HUES48 (cell line): ENCODE measurements at regions not wholly inside any gene's neighbourhood (a gene's known extent, or its start where the extent isn't known, plus 50 kb on each side); places are given as distances from the start of the nearest gene placed in this dataset.

ENCODE experiments used
- H3K27ac ChIP-seq: one replicate; pipeline ENCODE4 v1.7.0; 2013; ENCODE audit warnings: low read depth, low read length, inconsistent platforms
- H3K27me3 ChIP-seq: 2 replicates; pipeline ENCODE4 v1.6.1; 2013; ENCODE audit warnings: mild to moderate bottlenecking, low read length; ENCODE audit not compliant: control insufficient read depth, insufficient read depth
- H3K36me3 ChIP-seq: 2 replicates; pipeline ENCODE4 v1.6.1; 2013; ENCODE audit warnings: low read length; ENCODE audit not compliant: control insufficient read depth, insufficient read depth
- H3K4me1 ChIP-seq: 2 replicates; pipeline ENCODE4 v1.6.1; 2013; ENCODE audit warnings: mild to moderate bottlenecking, low read length; ENCODE audit not compliant: control insufficient read depth, insufficient read depth
- H3K4me3 ChIP-seq: 2 replicates; pipeline ENCODE4 v1.5.1; 2013; ENCODE audit warnings: mild to moderate bottlenecking, low read depth, low read length
- H3K9ac ChIP-seq: 2 replicates; pipeline ENCODE4 v1.6.1; 2013; ENCODE audit warnings: mild to moderate bottlenecking, low read depth, low read length, moderate library complexity
- H3K9me3 ChIP-seq: 2 replicates; pipeline ENCODE4 v1.6.1; 2013; ENCODE audit warnings: low read length; ENCODE audit not compliant: control insufficient read depth, insufficient read depth

DNA sequence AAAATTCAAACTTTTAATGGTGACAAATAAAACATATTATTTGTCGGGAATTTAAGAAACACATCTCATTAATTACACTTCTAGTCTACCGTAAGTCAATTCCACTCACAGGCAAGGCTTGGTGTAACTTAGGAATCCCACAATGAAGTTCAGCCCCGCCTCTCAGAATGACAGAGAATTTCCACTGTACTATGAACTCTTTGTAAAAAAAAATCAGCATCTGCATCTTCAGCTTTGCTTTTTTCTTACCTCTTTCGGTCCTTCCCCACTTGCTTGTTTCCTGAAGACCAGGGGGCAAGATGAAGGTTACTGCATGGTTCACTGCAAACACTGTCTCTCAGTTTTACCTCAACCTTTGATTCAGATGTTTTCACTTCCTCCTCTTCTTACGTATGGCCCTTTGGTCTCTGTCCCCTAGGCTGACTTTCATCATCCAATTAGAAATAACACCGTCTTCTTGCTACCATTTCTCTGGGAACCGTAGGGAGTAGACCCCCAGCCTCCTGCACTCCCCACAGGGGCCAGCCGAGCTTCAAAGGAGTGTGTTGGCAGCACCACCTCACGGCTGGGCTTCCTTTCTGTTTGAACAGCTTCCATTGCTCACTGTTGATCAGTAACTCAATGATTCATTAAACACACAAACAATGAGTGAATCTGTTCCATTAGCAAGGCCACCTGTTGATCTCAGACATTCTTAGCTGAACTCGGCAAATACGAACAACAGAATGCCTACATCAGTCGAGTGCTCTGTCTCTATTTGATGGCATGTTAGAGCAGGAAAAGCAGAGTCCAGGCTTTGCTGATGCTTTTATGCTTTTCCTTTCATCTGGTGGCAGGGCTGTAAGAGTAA lies 343.0 kb downstream of the BMP4 start:
- Histone ChIP-seq H3K27me3 (no peaks in the 10 kb centered on the region), H3K9me3 (no peaks in the 10 kb centered on the region), H3K27ac (peak overlapping the region; percentile 71), H3K9ac (no peak overlapping the region), H3K4me3 (no peak overlapping the region), H3K4me1 (no peaks in the 10 kb centered on the region), H3K36me3 (no peaks in the 10 kb centered on the region)

DNA sequence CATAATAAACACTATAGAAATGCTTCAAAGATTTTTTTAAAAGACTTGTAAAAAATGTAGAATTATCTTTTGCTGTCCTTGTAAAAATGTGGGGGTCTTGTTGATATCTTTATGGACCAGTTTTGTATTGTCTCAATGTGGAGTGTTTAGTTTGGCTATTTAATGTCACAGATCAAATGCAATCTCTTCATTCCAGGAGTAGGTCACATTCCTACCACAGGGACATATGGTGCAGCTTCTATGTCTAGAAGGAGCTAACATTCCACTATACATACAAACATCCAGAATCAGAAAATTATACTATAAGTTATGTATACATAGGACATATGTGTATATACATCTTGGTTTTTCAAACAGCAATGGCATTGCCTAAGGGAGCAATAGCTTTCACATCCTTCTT lies 345.7 kb downstream of the BMP4 start:
- no peak overlapping the region for H3K27ac ChIP-seq
- H3K4me1 ChIP-seq, result no peaks in the 10 kb centered on the region
- no peaks in the 10 kb centered on the region for H3K9me3 ChIP-seq
- no peaks in the 10 kb centered on the region for H3K36me3 ChIP-seq
- H3K27me3 ChIP-seq, result no peaks in the 10 kb centered on the region
- H3K4me3 ChIP-seq, result no peak overlapping the region
- no peak overlapping the region for H3K9ac ChIP-seq

- H3K9ac ChIP-seq, result no peak overlapping the region
- H3K36me3 ChIP-seq, result no peaks in the 10 kb centered on the region
- H3K27me3 ChIP-seq, result no peaks in the 10 kb centered on the region
- no peak overlapping the region for H3K4me3 ChIP-seq
- no peaks in the 10 kb centered on the region for H3K4me1 ChIP-seq
- no peak overlapping the region for H3K27ac ChIP-seq
- H3K9me3 ChIP-seq, result no peaks in the 10 kb centered on the region
These were observed 347.6 kb downstream of the BMP4 start for GRCh38 chr14:53609009-53609408.

GRCh38 chr14:53608369-53608768 lies 348.3 kb downstream of the BMP4 start:
- Histone ChIP-seq H3K27me3 (no peaks in the 10 kb centered on the region), H3K4me3 (no peak overlapping the region), H3K27ac (no peak overlapping the region), H3K9ac (no peak overlapping the region), H3K4me1 (no peaks in the 10 kb centered on the region), H3K36me3 (no peaks in the 10 kb centered on the region), H3K9me3 (no peaks in the 10 kb centered on the region)

- Histone ChIP-seq H3K27me3 (no peaks in the 10 kb centered on the region), H3K4me1 (peaks cover 5% of the 10 kb centered on the region), H3K9ac (no peak overlapping the region), H3K4me3 (no peak overlapping the region), H3K36me3 (no peaks in the 10 kb centered on the region), H3K9me3 (no peaks in the 10 kb centered on the region), H3K27ac (no peak overlapping the region)
These were observed 350.4 kb downstream of the BMP4 start for GRCh38 chr14:53606203-53606602.

GRCh38 chr14:53605562-53605961 lies 351.1 kb downstream of the BMP4 start:
- no peak overlapping the region for H3K4me3 ChIP-seq
- no peaks in the 10 kb centered on the region for H3K9me3 ChIP-seq
- no peaks in the 10 kb centered on the region for H3K27me3 ChIP-seq

GRCh38 chr14:53603994-53604393 lies 352.6 kb downstream of the BMP4 start:
- no peak overlapping the region for H3K4me3 ChIP-seq
- no peaks in the 10 kb centered on the region for H3K9me3 ChIP-seq
- H3K27ac ChIP-seq, result no peak overlapping the region
- H3K27me3 ChIP-seq, result no peaks in the 10 kb centered on the region
- H3K4me1 ChIP-seq, result peaks cover 21% of the 10 kb centered on the region
- no peaks in the 10 kb centered on the region for H3K36me3 ChIP-seq
- no peak overlapping the region for H3K9ac ChIP-seq

More at GRCh38 chr14:53605562-53605961, 351.1 kb downstream of the BMP4 start:
- H3K27ac ChIP-seq, result no peak overlapping the region
- H3K4me1 ChIP-seq, result peaks cover 7% of the 10 kb centered on the region
- H3K36me3 ChIP-seq, result no peaks in the 10 kb centered on the region
- H3K9ac ChIP-seq, result no peak overlapping the region

- H3K9ac ChIP-seq, result no peak overlapping the region
- H3K27me3 ChIP-seq, result no peaks in the 10 kb centered on the region
- no peaks in the 10 kb centered on the region for H3K9me3 ChIP-seq
- peaks cover 22% of the 10 kb centered on the region for H3K4me1 ChIP-seq
- H3K4me3 ChIP-seq, result no peak overlapping the region
- no peak overlapping the region for H3K27ac ChIP-seq
- H3K36me3 ChIP-seq, result no peaks in the 10 kb centered on the region
These were observed 355.2 kb downstream of the BMP4 start for GRCh38 chr14:53601409-53601808.

GRCh38 chr14:53599221-53599945 lies 357.2 kb downstream of the BMP4 start:
- peak overlapping the region; percentile 48 for H3K27ac ChIP-seq
- peaks cover 22% of the 10 kb centered on the region for H3K4me1 ChIP-seq
- no peak overlapping the region for H3K9ac ChIP-seq
- H3K4me3 ChIP-seq, result no peak overlapping the region
- H3K27me3 ChIP-seq, result no peaks in the 10 kb centered on the region
- no peaks in the 10 kb centered on the region for H3K36me3 ChIP-seq
- no peaks in the 10 kb centered on the region for H3K9me3 ChIP-seq

DNA sequence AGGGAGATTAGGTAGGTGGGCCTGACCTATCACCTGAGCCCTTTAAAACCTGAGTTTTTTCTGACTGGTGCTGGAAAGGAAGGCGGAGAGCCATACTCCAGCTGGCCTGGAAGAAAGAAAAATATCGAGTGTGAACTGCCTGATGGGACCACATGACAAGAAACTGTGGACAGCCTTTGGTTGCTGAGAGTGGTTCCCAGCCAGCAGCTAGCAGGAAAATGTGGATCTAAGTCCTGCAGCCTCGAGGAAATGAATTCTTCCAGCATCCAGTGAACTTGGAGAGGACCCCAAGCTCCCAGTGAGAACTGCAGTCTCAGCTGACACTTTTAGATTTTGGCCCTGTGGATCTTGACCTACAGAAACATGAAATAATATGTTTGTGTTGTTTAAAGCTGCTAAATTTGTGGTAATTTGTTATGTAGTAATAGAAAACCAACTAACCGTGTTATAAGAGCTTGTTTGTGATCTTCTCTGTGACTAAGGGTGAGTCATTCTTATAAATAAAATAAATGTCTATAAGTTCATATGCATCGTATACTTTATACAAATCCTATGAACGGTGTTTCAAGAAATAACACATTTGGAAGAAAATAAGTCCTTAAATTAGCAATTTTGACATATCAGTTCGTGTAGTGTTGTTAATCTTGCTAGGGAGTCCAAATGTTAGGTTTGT lies 359.6 kb downstream of the BMP4 start:
- no peaks in the 10 kb centered on the region for H3K36me3 ChIP-seq
- H3K9ac ChIP-seq, result no peak overlapping the region
- no peak overlapping the region for H3K27ac ChIP-seq
- H3K9me3 ChIP-seq, result no peaks in the 10 kb centered on the region
- H3K4me1 ChIP-seq, result peaks cover 22% of the 10 kb centered on the region
- H3K27me3 ChIP-seq, result no peaks in the 10 kb centered on the region
- H3K4me3 ChIP-seq, result no peak overlapping the region

DNA sequence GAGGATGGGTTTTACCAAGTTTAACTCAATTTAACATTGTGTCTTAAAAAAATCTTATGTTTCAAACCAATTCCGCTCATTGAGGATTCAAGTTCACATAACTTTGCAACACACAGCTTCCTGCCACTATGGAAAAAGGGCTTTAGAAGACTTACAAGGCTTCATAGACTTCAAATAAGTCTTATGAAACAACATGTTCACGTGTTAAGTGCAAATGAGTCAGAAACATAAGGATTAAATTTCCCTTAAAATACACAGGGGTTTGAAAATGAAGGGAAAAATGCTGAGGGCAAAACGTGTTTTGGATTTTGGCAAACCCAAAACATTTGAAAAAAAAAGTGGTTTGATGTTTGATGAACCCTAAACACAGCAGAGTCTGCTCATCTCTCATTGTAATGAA lies 364.8 kb downstream of the BMP4 start:
- no peak overlapping the region for H3K4me3 ChIP-seq
- no peaks in the 10 kb centered on the region for H3K4me1 ChIP-seq
- no peak overlapping the region for H3K9ac ChIP-seq
- no peak overlapping the region for H3K27ac ChIP-seq
- H3K36me3 ChIP-seq, result no peaks in the 10 kb centered on the region
- no peaks in the 10 kb centered on the region for H3K9me3 ChIP-seq
- no peaks in the 10 kb centered on the region for H3K27me3 ChIP-seq
